Central memory CD8-positive, alpha-beta T cell (primary cell): ENCODE measurements at regions not wholly inside any gene's neighbourhood (a gene's known extent, or its start where the extent isn't known, plus 50 kb on each side); places are given as distances from the start of the nearest gene placed in this dataset.
"Not testable (repeated sequence)": the region's sequence is repeated elsewhere in the genome, so short reads cannot be mapped to it uniquely, and the experiment has no call there.

Experiments
- ATAC-seq: fragments of 150-1000 bp; cut with Tn5 transposase; replicated peaks from 2 replicates; pipeline ENCODE4 v1.10.0; 2022; ENCODE audit warnings: mild to moderate bottlenecking, moderate FRiP score, moderate number of reproducible peaks; ENCODE audit not compliant: poor library complexity, severe bottlenecking; ENCODE audit errors: extremely low read depth
- DNase-seq, 2 donors: peaks; one replicate each; pipeline ENCODE4 v3.0.0; 2021; ENCODE audit warnings: low spot score in 2 of 2
- H3K27ac Mint-ChIP-seq: one replicate; pipeline ENCODE4 v1.8.0; 2022; ENCODE audit warnings: low read depth, mild to moderate bottlenecking, moderate library complexity, mixed read lengths
- H3K27me3 Mint-ChIP-seq: one replicate; pipeline ENCODE4 v1.8.0; 2022; ENCODE audit warnings: mixed read lengths
- H3K36me3 Mint-ChIP-seq: one replicate; pipeline ENCODE4 v1.8.0; 2022; ENCODE audit warnings: mild to moderate bottlenecking, moderate library complexity, mixed read lengths; ENCODE audit not compliant: insufficient read depth
- H3K4me1 Mint-ChIP-seq: one replicate; pipeline ENCODE4 v1.8.0; 2022; ENCODE audit warnings: mixed read lengths
- H3K4me3 Mint-ChIP-seq: one replicate; pipeline ENCODE4 v1.8.0; 2022; ENCODE audit warnings: mild to moderate bottlenecking, moderate library complexity, mixed read lengths
- H3K9me3 Mint-ChIP-seq: one replicate; pipeline ENCODE4 v1.8.0; 2022; ENCODE audit warnings: mixed read lengths

DNA sequence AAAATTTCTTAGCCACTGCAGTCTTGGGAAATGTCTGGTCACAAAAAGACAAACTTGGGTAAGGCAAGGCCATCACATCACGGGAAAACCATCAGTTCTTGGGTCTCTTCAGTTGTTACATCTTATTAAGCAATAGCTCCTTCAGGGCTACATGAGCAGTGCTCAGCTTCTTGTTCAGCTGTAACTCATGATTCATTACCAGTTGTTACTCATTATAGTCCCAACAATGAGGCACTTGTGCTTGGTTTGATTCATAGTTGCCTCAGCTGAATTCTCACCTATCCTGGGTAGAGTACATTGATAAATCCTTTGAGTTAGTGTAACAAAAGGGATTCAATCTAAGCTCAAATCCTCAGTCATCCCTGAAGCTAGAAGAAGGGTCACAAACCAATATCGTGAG lies 102.4 kb upstream of the DCC start:
- H3K27me3 Mint-ChIP-seq: no peaks in the 10 kb centered on the region
- H3K27ac Mint-ChIP-seq: no peak overlapping the region
- no peaks in the 10 kb centered on the region for H3K4me1 Mint-ChIP-seq
- no peak for ATAC-seq
- peaks cover 17% of the 10 kb centered on the region for H3K9me3 Mint-ChIP-seq
- peaks cover 2% of the 10 kb centered on the region for H3K36me3 Mint-ChIP-seq
- DNase-seq: no peak
- no peak overlapping the region for H3K4me3 Mint-ChIP-seq

DNA sequence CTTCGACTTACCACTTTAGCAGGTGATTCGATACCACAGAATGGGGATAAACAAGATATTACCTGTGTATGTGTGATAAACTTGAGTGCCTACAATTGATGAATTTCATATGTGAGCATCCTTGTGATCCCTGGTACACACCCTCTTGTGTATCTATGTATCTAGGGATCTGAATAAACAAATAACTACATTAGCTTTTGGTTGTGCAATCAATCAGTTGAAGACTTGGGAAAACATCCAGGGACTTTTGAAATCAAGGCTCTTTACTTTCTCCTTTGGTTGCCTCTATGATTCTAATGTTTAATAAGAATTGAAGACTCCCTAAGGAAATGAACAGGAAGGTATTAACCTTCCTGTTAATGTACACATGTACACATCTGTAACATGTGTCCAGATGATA lies 97.3 kb upstream of the DCC start:
- no peaks in the 10 kb centered on the region for H3K27me3 Mint-ChIP-seq
- no peak for ATAC-seq
- no peak overlapping the region for H3K4me3 Mint-ChIP-seq
- H3K4me1 Mint-ChIP-seq: no peaks in the 10 kb centered on the region
- peaks cover 2% of the 10 kb centered on the region for H3K36me3 Mint-ChIP-seq
- H3K9me3 Mint-ChIP-seq: peaks cover 27% of the 10 kb centered on the region
- no peak overlapping the region for H3K27ac Mint-ChIP-seq
- no peak for DNase-seq

DNA sequence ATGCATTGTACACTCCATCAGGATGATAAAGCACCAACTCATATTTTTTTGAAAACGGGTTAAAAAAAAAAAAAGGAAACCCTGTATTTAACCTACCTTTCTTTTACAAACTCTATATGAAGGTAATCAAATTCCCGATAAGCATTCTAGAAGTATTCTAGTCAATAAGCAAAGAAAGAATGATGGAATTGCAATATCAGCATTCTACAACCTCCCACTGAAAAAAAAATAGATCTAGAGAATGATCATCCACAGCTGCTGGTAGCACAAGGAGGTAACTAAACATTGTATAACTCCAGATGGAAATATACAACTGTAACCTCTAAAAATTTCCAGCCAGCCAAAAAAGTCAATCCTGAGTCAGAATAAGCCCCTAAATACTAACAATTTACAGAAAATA lies 95.3 kb upstream of the DCC start:
- no peak for DNase-seq
- ATAC-seq: no peak
- Mint-ChIP-seq H3K36me3 (no peaks in the 10 kb centered on the region), H3K27me3 (no peaks in the 10 kb centered on the region), H3K27ac (no peak overlapping the region), H3K4me1 (no peaks in the 10 kb centered on the region), H3K4me3 (no peak overlapping the region), H3K9me3 (peaks cover 16% of the 10 kb centered on the region)

DNA sequence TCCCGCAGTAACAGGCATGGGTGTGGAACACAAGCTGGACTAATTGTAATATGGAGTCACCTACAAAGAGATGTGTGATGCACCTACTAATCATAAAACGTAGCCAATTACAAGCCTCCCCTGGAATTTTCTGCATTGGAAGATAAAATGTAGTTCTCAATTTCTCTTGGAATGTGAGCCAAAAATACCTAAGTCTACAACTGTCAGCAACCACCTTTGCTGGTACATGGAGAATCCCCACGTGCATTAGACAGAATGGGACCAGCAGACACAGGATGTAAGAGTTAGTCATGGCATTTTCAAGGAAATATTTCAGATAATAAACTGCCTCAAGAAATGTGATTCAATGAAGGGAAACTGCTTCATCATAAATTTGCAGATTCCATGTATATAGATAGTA lies 85.6 kb upstream of the DCC start:
- no peak for DNase-seq
- ATAC-seq: no peak
- Mint-ChIP-seq H3K4me1 (no peaks in the 10 kb centered on the region), H3K27ac (no peak overlapping the region), H3K9me3 (no peaks in the 10 kb centered on the region), H3K36me3 (no peaks in the 10 kb centered on the region), H3K27me3 (no peaks in the 10 kb centered on the region), H3K4me3 (no peak overlapping the region)

DNA sequence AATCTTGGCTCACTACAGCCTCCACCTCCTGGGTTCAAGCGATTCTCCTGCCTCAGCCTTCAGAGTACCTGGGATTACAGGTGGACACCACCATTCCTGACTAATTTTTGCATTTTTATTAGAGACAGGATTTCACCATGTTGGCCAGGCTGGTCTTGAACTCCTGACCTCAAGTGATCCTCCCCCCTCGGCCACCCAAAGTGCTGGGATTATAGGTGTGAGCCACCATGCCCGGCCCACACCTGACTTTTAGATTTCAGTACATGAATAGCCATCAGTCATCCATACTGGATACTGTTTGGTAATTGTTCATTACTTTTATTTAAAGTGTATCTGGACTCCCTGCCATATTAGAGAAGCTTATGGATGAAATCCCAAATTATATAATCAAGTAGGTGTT lies 82.6 kb upstream of the DCC start:
- not testable (repeated sequence) for H3K27ac Mint-ChIP-seq, H3K4me1 Mint-ChIP-seq, H3K36me3 Mint-ChIP-seq, DNase-seq, ATAC-seq, H3K9me3 Mint-ChIP-seq, H3K27me3 Mint-ChIP-seq, H3K4me3 Mint-ChIP-seq

DNA sequence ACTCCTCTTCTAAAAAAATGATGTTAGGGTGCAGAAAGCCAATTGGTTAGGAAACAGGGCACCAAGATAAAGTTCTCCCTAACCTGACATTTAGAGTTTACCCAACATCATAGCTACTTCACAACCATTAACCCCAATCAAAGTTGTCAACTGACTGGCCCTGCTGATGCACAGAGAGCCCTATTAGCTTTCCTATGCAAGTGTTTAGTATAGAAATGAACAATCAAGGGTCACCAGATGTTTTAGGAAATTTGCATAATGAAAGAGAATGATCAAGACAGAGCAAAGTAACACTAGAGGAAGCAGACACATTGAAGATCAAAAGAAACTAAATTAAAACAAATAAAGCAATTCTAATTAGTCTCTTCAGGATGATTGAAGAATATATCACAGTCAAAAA lies 64.2 kb upstream of the DCC start:
- Mint-ChIP-seq H3K9me3 (no peaks in the 10 kb centered on the region), H3K36me3 (no peaks in the 10 kb centered on the region), H3K4me1 (no peaks in the 10 kb centered on the region), H3K27ac (no peak overlapping the region), H3K27me3 (no peaks in the 10 kb centered on the region), H3K4me3 (no peak overlapping the region)
- ATAC-seq (no peak), DNase-seq (no peak)

DNA sequence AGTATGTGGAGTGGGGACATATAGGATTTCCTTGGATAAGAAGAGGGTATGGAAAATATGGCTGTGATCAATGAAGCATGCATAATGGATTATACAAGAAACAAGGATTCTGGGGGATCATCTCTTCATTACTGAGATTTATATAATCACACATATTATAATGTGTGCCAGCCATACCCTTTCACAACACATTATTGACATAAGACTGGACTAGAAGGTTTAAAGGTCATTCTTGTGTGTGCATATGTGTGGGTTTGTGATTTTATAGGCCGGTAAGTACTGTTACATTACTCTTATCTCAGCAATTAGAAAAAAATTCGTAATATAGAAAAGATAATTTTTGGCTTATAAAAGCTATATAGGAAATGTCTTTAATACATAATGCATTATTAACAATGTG lies 62.2 kb upstream of the DCC start:
- no peaks in the 10 kb centered on the region for H3K36me3 Mint-ChIP-seq
- no peaks in the 10 kb centered on the region for H3K27me3 Mint-ChIP-seq
- no peaks in the 10 kb centered on the region for H3K4me1 Mint-ChIP-seq
- H3K4me3 Mint-ChIP-seq: no peak overlapping the region
- DNase-seq (no peak), ATAC-seq (no peak)
- H3K9me3 Mint-ChIP-seq: no peaks in the 10 kb centered on the region
- no peak overlapping the region for H3K27ac Mint-ChIP-seq

DNA sequence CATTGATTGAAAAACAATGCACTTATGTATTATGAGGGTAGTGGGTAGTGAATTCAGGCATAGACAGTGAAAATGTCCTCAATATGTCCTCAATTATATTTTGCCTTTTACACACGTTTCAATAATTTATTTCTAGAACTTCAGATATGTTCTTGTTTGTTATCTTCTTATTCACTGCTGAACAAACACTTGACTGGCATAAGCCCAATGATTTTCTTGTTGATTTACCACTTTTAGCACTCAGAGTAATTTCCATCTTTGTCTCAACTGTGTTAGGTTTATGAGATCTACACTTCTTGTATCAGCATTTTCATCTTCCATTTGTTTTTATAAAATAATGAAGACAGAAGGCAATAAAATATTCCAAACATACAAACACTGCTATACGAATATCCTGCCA lies 61.8 kb upstream of the DCC start:
- Mint-ChIP-seq H3K27ac (no peak overlapping the region), H3K27me3 (no peaks in the 10 kb centered on the region), H3K9me3 (no peaks in the 10 kb centered on the region), H3K4me1 (no peaks in the 10 kb centered on the region), H3K4me3 (no peak overlapping the region), H3K36me3 (no peaks in the 10 kb centered on the region)
- ATAC-seq (no peak), DNase-seq (no peak)

DNA sequence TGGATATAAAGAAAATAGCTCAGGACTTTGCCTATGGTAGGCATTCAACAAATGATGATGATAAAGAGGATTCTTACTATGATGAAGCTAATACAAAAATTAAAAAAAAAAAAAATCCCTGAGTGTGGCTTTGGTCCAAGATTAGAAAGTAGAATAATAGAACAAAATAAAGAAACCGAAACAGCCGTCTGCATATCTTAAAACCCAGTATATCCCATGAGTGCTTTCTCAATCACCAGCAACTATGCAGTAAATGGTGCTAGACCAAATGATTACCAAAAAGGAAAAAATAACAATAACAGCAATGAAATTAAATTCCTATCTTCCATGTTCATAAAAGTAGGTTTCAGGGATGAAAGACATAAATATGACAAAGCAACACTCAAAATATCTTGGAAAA lies 59.3 kb upstream of the DCC start:
- DNase-seq (no peak), ATAC-seq (no peak)
- Mint-ChIP-seq H3K27ac (no peak overlapping the region), H3K9me3 (no peaks in the 10 kb centered on the region), H3K36me3 (no peaks in the 10 kb centered on the region), H3K4me3 (no peak overlapping the region), H3K27me3 (no peaks in the 10 kb centered on the region), H3K4me1 (no peaks in the 10 kb centered on the region)

DNA sequence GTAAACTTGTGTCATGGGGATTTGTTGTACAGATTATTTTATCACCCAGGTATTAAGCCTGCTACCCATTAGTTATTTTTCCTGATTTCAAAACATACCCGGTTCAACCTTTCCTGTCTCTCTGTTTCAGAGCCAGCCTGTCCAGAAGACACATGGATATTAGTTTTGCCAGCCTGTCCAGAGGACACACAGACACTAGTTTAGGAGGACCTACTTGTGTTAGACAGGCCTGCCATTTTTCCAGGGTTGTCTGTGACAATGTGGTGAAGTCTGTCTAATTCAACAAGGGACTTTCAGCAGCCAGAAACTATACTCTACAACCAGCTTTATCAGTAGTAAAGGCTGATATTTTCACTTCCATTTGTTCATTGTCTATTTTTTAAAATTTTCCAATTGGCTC lies 56.1 kb upstream of the DCC start:
- H3K27me3 Mint-ChIP-seq: no peaks in the 10 kb centered on the region
- DNase-seq (no peak), ATAC-seq (no peak)
- H3K4me1 Mint-ChIP-seq: no peaks in the 10 kb centered on the region
- H3K9me3 Mint-ChIP-seq: peaks cover 9% of the 10 kb centered on the region
- no peaks in the 10 kb centered on the region for H3K36me3 Mint-ChIP-seq
- no peak overlapping the region for H3K4me3 Mint-ChIP-seq
- no peak overlapping the region for H3K27ac Mint-ChIP-seq

DNA sequence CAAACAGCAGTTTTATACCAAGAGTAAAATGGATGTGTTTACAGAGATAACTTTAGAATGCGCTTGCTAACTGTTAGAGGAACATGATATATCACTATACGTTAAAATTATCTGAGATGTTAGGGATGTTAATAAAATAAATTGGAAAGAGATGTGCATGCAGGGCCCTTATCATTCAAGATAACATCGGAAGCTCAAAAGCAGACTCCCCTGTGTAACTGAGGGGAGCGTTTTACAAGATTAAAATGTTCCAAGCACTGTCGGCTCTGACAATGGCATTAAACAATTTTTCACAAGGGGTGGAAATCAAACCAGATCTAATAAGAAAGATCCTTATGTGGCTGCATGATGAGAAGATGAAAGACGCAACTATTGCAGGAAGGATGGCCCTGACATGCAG lies 53.3 kb upstream of the DCC start:
- ATAC-seq (no peak), DNase-seq (no peak)
- Mint-ChIP-seq H3K27me3 (no peaks in the 10 kb centered on the region), H3K27ac (no peak overlapping the region), H3K36me3 (no peaks in the 10 kb centered on the region), H3K9me3 (peaks cover 9% of the 10 kb centered on the region), H3K4me1 (no peaks in the 10 kb centered on the region), H3K4me3 (no peak overlapping the region)

DNA sequence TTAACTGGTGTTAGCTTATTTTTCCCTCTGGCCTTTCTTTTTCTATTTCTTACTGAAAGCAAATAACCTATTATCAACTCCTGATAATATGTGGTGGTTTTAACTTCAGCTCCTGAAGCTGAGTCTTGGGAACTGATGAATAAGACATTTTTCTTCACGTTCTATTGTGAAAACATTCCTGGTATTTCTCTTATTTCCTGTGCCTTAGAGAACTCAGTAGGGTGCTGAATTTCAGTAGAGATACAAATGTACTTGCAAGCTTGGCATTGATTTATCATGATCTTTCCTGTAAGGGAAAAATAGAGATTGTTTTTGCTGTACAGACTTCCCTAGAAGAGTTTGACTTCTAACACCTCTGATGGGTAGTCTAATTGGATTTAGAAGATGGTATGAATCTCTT lies 52.8 kb upstream of the DCC start:
- no peak overlapping the region for H3K27ac Mint-ChIP-seq
- no peaks in the 10 kb centered on the region for H3K27me3 Mint-ChIP-seq
- ATAC-seq (no peak), DNase-seq (no peak)
- no peak overlapping the region for H3K4me3 Mint-ChIP-seq
- H3K36me3 Mint-ChIP-seq: no peaks in the 10 kb centered on the region
- no peaks in the 10 kb centered on the region for H3K4me1 Mint-ChIP-seq
- peaks cover 9% of the 10 kb centered on the region for H3K9me3 Mint-ChIP-seq

DNA sequence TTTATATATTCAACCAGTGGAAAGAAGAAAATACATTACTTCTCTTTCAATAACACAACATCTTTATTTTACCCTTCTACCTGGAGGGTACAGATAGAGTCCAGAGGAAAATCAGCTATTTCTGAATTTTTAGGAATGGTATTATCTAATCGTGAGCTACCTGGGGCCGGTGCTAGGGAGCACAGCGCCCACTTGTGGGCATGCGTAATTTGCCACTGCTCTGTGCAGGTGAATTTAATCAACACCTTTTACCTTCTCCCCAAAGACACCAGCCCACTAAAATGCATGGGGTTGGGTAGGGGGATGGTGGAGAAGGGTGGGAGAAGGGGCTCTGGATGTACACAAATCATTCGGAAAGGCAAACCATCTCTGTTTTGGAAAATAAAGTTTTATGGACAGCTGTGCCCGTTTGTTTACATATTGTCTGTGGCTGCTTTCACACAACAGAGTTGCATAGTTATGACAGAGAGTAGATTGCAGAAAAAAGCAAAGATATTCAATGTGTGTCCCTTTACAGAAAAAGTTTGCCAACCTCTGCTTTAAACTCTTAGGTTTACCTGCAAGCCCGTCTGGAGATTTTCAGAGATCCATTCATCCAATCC lies 51.5 kb upstream of the DCC start:
- no peak overlapping the region for H3K27ac Mint-ChIP-seq
- H3K4me3 Mint-ChIP-seq: no peak overlapping the region
- H3K9me3 Mint-ChIP-seq: peaks cover 9% of the 10 kb centered on the region
- H3K36me3 Mint-ChIP-seq: no peaks in the 10 kb centered on the region
- DNase-seq (no peak), ATAC-seq (no peak)
- no peaks in the 10 kb centered on the region for H3K27me3 Mint-ChIP-seq
- H3K4me1 Mint-ChIP-seq: no peaks in the 10 kb centered on the region

DNA sequence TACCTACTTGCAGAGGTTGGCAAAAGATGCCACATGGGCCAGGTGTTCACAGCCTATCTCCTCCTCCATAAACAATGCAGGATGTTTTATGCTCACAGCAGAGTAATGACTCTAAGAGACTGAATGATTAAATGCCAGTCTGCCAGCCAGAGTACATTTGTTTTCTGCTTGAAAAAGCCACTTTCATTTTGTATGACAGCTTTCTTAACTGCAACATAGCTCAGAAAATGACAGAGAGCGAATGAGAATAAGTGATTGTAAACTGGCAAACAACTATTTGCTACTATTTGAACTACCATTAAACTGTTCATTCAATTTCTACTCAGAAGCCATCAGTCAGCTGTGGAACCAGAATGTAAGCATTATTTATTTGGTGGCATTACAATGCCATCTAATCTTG lies 50.6 kb upstream of the DCC start:
- no peak for ATAC-seq
- H3K4me1 Mint-ChIP-seq: no peaks in the 10 kb centered on the region

More for the DNA sequence above, 50.6 kb upstream of the DCC start:
- Mint-ChIP-seq H3K9me3 (peaks cover 9% of the 10 kb centered on the region), H3K27me3 (no peaks in the 10 kb centered on the region), H3K4me3 (no peak overlapping the region), H3K27ac (no peak overlapping the region), H3K36me3 (no peaks in the 10 kb centered on the region)
- no peak for DNase-seq
